H1 (cell line): ENCODE measurements at regions not wholly inside any gene's neighbourhood (a gene's known extent, or its start where the extent isn't known, plus 50 kb on each side); places are given as distances from the start of the nearest gene placed in this dataset.

Experiments
- CTCF ChIA-PET: fragments of 300-600 bp; sonication (Branson Sonifier 250); formaldehyde crosslinking; loops from one replicate; lab custom pipeline; 2021; ENCODE audit not compliant: partially characterized antibody; lab: Charles Lee
- POLR2A ChIA-PET: fragments of 300-600 bp; sonication (Branson Sonifier 250); formaldehyde crosslinking; loops from one replicate; lab custom pipeline; 2021; ENCODE audit warnings: inconsistent platforms; ENCODE audit not compliant: partially characterized antibody; lab: Charles Lee
- DNase-seq, 2 experiments: peaks; one replicate each; pipeline versions ENCODE4 v3.0.0 to v3.0.0-alpha.2; 2010 to 2022; ENCODE audit warnings: low spot score in 2 of 2, low read depth in 1 of 2, mixed read lengths in 1 of 2
- FAIRE-seq: peaks from 2 replicates; lab custom pipeline; 2011; peaks lifted over from hg19 to GRCh38; lab: Jason Lieb, UNC
- H2AFZ ChIP-seq: 2 replicates; pipeline ENCODE4 v1.8.1; 2012; ENCODE audit warnings: low read length, inconsistent platforms
- H2AK5ac ChIP-seq: 2 replicates; pipeline ENCODE4 v1.6.1; 2013; ENCODE audit warnings: low read depth, low read length
- H2BK120ac ChIP-seq: replicated peaks from 2 replicates; pipeline ENCODE3; 2013; ENCODE audit warnings: low read depth, low read length, inconsistent platforms
- H2BK12ac ChIP-seq: 2 replicates; pipeline ENCODE4 v1.6.1; 2013; ENCODE audit warnings: low read depth, low read length
- H2BK15ac ChIP-seq: 2 replicates; pipeline ENCODE4 v1.6.1; 2013; ENCODE audit warnings: low read length
- H2BK20ac ChIP-seq: 2 replicates; pipeline ENCODE4 v1.6.1; 2013; ENCODE audit warnings: low read length
- H2BK5ac ChIP-seq: 2 replicates; pipeline ENCODE4 v1.6.1; 2013; ENCODE audit warnings: low read depth, low read length
- H3K14ac ChIP-seq: 2 replicates; pipeline ENCODE4 v1.6.1; 2013; ENCODE audit warnings: inconsistent platforms; ENCODE audit not compliant: insufficient read length
- H3K18ac ChIP-seq: 2 replicates; pipeline ENCODE4 v1.6.1; 2013; ENCODE audit warnings: low read length; ENCODE audit errors: extremely low read depth
- H3K23ac ChIP-seq: 2 replicates; pipeline ENCODE4 v1.6.1; 2013; ENCODE audit warnings: inconsistent platforms; ENCODE audit not compliant: insufficient read length
- H3K23me2 ChIP-seq: 2 replicates; pipeline ENCODE4 v1.6.1; 2013; ENCODE audit warnings: low read depth, low read length
- H3K27ac ChIP-seq: 2 replicates; pipeline ENCODE4 v1.6.1; 2011; ENCODE audit warnings: low read depth, low read length, inconsistent platforms
- H3K27me3 ChIP-seq, 4 experiments: replicated peaks in 1 of 4; 1 replicate in 1 of 4; 2 replicates in 3 of 4; pipeline versions ENCODE4 v1.6.1 to v1.8.1; 2011 to 2013; ENCODE audit warnings: low read length in 3 of 4, mild to moderate bottlenecking in 3 of 4, inconsistent platforms in 2 of 4, mixed read lengths in 2 of 4, moderate library complexity in 1 of 4; ENCODE audit not compliant: control insufficient read depth in 3 of 4, insufficient read depth in 3 of 4; ENCODE audit errors: extremely low read depth in 1 of 4
- H3K36me3 ChIP-seq, 4 experiments: 2 replicates each; pipeline versions ENCODE4 v1.6.1 to v1.8.1; 2011 to 2013; ENCODE audit warnings: mild to moderate bottlenecking in 4 of 4, low read length in 3 of 4, moderate library complexity in 2 of 4, control low read depth in 1 of 4, inconsistent platforms in 1 of 4; ENCODE audit not compliant: insufficient read depth in 4 of 4, control insufficient read depth in 2 of 4
- H3K4ac ChIP-seq: replicated peaks from 2 replicates; pipeline ENCODE3; 2013; ENCODE audit warnings: low read length, low read depth, mixed read lengths, inconsistent platforms; ENCODE audit not compliant: insufficient read length
- H3K4me1 ChIP-seq, 4 experiments: replicated peaks in 1 of 4; 1 replicate in 1 of 4; 2 replicates in 3 of 4; pipeline versions ENCODE4 v1.6.1 to v1.8.1; 2011 to 2013; ENCODE audit warnings: low read length in 3 of 4, inconsistent platforms in 2 of 4, mixed read lengths in 1 of 4; ENCODE audit not compliant: insufficient read depth in 4 of 4, control insufficient read depth in 3 of 4
- H3K4me2 ChIP-seq, 2 experiments: 2 replicates each; pipeline versions ENCODE4 v1.6.1 to v1.8.1; 2011 to 2013; ENCODE audit warnings: low read depth in 2 of 2, low read length in 2 of 2, control low read depth in 1 of 2, inconsistent platforms in 1 of 2, mild to moderate bottlenecking in 1 of 2; ENCODE audit not compliant: insufficient read depth in 1 of 2
- H3K4me3 ChIP-seq, 4 experiments: fragments of 200-600, 300-600 bp in 1 of 4; sonication (generic), shearing (Covaris generic), sonication (Bioruptor Twin) in 1 of 4; 2 replicates each; pipeline versions ENCODE4 v1.5.1 to v1.8.1; 2011 to 2016; ENCODE audit warnings: low read length in 4 of 4, low read depth in 3 of 4, control low read depth in 2 of 4, inconsistent platforms in 2 of 4, mild to moderate bottlenecking in 2 of 4, mixed read lengths in 1 of 4, moderate library complexity in 1 of 4; ENCODE audit not compliant: insufficient read depth in 2 of 4; ENCODE audit errors: extremely low read depth in 1 of 4
- H3K56ac ChIP-seq: replicated peaks from 2 replicates; pipeline ENCODE3; 2013; ENCODE audit warnings: low read depth, mild to moderate bottlenecking, mixed read lengths, low read length, inconsistent platforms; ENCODE audit not compliant: insufficient read length
- H3K79me1 ChIP-seq: 2 replicates; pipeline ENCODE4 v1.6.1; 2013; ENCODE audit warnings: low read depth, low read length, control low read depth
- H3K79me2 ChIP-seq, 2 experiments: 2 replicates each; pipeline versions ENCODE4 v1.6.1 to v1.8.1; 2012 to 2013; ENCODE audit warnings: low read length in 2 of 2, mild to moderate bottlenecking in 2 of 2, inconsistent platforms in 1 of 2; ENCODE audit not compliant: insufficient read depth in 2 of 2, control insufficient read depth in 1 of 2
- H3K9ac ChIP-seq, 4 experiments: replicated peaks in 1 of 4; 1 replicate in 1 of 4; 2 replicates in 3 of 4; pipeline versions ENCODE4 v1.6.1 to v1.8.1; 2011 to 2013; ENCODE audit warnings: low read depth in 3 of 4, low read length in 3 of 4, control low read depth in 2 of 4, mild to moderate bottlenecking in 2 of 4, moderate library complexity in 2 of 4, inconsistent platforms in 1 of 4; ENCODE audit errors: extremely low read depth in 1 of 4
- H3K9me3 ChIP-seq, 2 experiments: 2 replicates each; pipeline versions ENCODE4 v1.6.1 to v1.8.1; 2012 to 2013; ENCODE audit warnings: mild to moderate bottlenecking in 2 of 2, moderate library complexity in 2 of 2, control low read depth in 1 of 2, inconsistent platforms in 1 of 2, low read depth in 1 of 2, low read length in 1 of 2, mixed read lengths in 1 of 2; ENCODE audit not compliant: insufficient read depth in 2 of 2
- H4K20me1 ChIP-seq, 2 experiments: replicated peaks in 1 of 2; 2 replicates each; pipeline versions ENCODE3 to v1.8.1; 2011 to 2013; ENCODE audit warnings: inconsistent platforms in 2 of 2, low read length in 2 of 2, mild to moderate bottlenecking in 1 of 2; ENCODE audit not compliant: insufficient read depth in 2 of 2, control insufficient read depth in 1 of 2
- H4K5ac ChIP-seq: 2 replicates; pipeline ENCODE4 v1.6.1; 2013; ENCODE audit warnings: low read length, low read depth, mixed read lengths, inconsistent platforms; ENCODE audit not compliant: insufficient read length
- H4K8ac ChIP-seq: 2 replicates; pipeline ENCODE4 v1.8.0; 2013; ENCODE audit warnings: mild to moderate bottlenecking, moderate library complexity, low read length, inconsistent platforms; ENCODE audit not compliant: insufficient read depth; ENCODE audit errors: extremely low read depth
- H4K91ac ChIP-seq: replicated peaks from 2 replicates; pipeline ENCODE3; 2013; ENCODE audit warnings: low read length, mixed read lengths, inconsistent platforms; ENCODE audit not compliant: insufficient read length
- JUND ChIP-seq: IDR thresholded peaks from 2 replicates; pipeline ENCODE4 v1.6.1; 2011; ENCODE audit warnings: mild to moderate bottlenecking, improper control_type of control experiment, low read length
- RBBP5 ChIP-seq: IDR thresholded peaks from 2 replicates; pipeline ENCODE4 v1.7.1; 2012; ENCODE audit warnings: low read depth, mild to moderate bottlenecking, inconsistent platforms, low read length, moderate library complexity, borderline replicate concordance
- RFX5 ChIP-seq: IDR thresholded peaks from 2 replicates; pipeline ENCODE4 v1.6.1; 2011; ENCODE audit warnings: low read depth, low read length, improper control_type of control experiment, borderline replicate concordance
- SP2 ChIP-seq: IDR thresholded peaks from 2 replicates; pipeline ENCODE4 v1.6.1; 2012; ENCODE audit warnings: mild to moderate bottlenecking, low read length, inconsistent platforms
- WGBS, 2 experiments: shearing (Covaris generic) in 1 of 2; methylation state at CpG; one replicate each; pipeline versions ENCODE4 v1.1.6 to v1.1.7; 2013 to 2015; ENCODE audit warnings: low lambda C conversion rate in 2 of 2, mixed read lengths in 2 of 2, inconsistent platforms in 1 of 2, low coverage in 1 of 2, missing lambda C conversion rate in 1 of 2; ENCODE audit not compliant: insufficient replicate concordance in 2 of 2, insufficient coverage in 1 of 2, insufficient read length in 1 of 2; ENCODE audit errors: extremely low coverage in 1 of 2, missing lambda C conversion rate in 1 of 2; 5-methylcytosine and 5-hydroxymethylcytosine counted together

- POLR2A ChIA-PET, result interaction anchor here (1.3 kb wide), 1 partner anchor 9 kb away, joined by 3 read pairs; no protein-coding TSS in a partner anchor
- peaks cover 0 to 2% (median 0%) of the 10 kb centered on the region in 4 experiments; a peak in 1 of 7 replicates for H3K4me1 ChIP-seq
- H4K91ac ChIP-seq, result no peak overlapping the region
- WGBS, 2 experiments, result 88% methylated on average over 6 of the region's 6 CpGs; no CpG with 5 or more reads in 1 of the 2 experiments
- H3K56ac ChIP-seq, result no peak overlapping the region
- no peak overlapping the region for H2BK20ac ChIP-seq
- H4K8ac ChIP-seq, result no peak overlapping the region
- CTCF ChIA-PET, result interaction anchor here (1.4 kb wide), 1 partner anchor 15 kb away, joined by 12 read pairs; no protein-coding TSS in a partner anchor
- H3K27me3 ChIP-seq, result no peaks in the 10 kb centered on the region
- no peak overlapping the region for H2BK12ac ChIP-seq
- H3K79me2 ChIP-seq, result no peaks in the 10 kb centered on the region
- H3K36me3 ChIP-seq, result no peaks in the 10 kb centered on the region
- FAIRE-seq (no peak), DNase-seq (no peak)
- no peak overlapping the region for H3K4me2 ChIP-seq
- no peak overlapping the region for H4K5ac ChIP-seq
- H3K9me3 ChIP-seq, result no peaks in the 10 kb centered on the region
- no peak overlapping the region for H2BK120ac ChIP-seq
- H3K14ac ChIP-seq, result no peak overlapping the region
- H2BK5ac ChIP-seq, result no peak overlapping the region
- H3K27ac ChIP-seq, result no peak overlapping the region
- H3K23me2 ChIP-seq, result no peaks in the 10 kb centered on the region
- no peak overlapping the region for H2BK15ac ChIP-seq
- H2AK5ac ChIP-seq, result no peak overlapping the region
- no peak overlapping the region for H3K9ac ChIP-seq
- H4K20me1 ChIP-seq, result no peaks in the 10 kb centered on the region
- H2AFZ ChIP-seq, result no peak overlapping the region
- H3K79me1 ChIP-seq, result no peaks in the 10 kb centered on the region
- no peak overlapping the region for H3K18ac ChIP-seq
- no peak overlapping the region for H3K4me3 ChIP-seq
- H3K23ac ChIP-seq, result no peak overlapping the region
- H3K4ac ChIP-seq, result no peak overlapping the region
- TF ChIP-seq SP2 (no peak), RBBP5 (no peak), RFX5 (no peak), JUND (no peak)
Measured at GRCh38 chr13:23497191-23497590, 63.7 kb upstream of the SACS start.
